ENCODE measurements at regions not wholly inside any gene's neighbourhood (a gene's known extent, or its start where the extent isn't known, plus 50 kb on each side); places are given as distances from the start of the nearest gene placed in this dataset.

DNA sequence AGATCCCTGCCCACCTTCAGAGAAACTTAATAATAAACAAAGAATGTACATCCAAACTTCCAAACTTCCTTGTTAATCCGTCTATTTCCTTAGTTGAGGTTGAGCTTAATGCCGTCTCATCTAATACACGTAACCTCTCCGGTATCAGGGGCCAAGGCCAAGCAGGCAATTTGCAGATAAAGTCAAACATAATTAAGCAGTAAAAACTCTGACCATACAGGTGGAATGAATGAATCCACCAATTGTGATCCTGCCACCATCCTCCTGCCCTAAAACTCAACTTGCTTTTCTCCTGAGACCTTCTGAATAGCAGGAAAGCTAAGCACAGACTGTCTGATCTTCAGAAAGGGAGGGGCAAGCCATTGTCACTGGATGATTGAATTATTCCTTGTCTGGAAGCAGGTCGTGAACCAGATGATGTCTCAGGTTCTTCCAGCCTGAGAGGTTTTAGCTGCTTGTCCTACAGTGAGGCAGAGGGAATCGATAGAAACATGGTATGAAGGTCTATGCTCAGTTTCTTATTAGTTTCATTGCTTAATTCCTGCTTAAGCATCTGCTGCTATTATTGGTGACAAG lies 1111.8 kb upstream of the EEF2KMT start:
- Histone ChIP-seq H3K4me1 (ENCODE audit: control insufficient read depth, extremely low read depth, insufficient read depth, low read length) (no peaks in the 10 kb centered on the region), H3K36me3 (ENCODE audit: control insufficient read depth in 2 of 2, extremely low read depth in 1 of 2, insufficient read depth in 2 of 2, low read length in 2 of 2) (no peaks in the 10 kb centered on the region), H3K9me3 (ENCODE audit: control insufficient read depth, low read depth, low read length) (peaks cover 7% of the 10 kb centered on the region), H3K27me3 (ENCODE audit: control insufficient read depth, extremely low read depth, insufficient read depth, low read length) (no peaks in the 10 kb centered on the region), H4K20me1 (ENCODE audit: control insufficient read depth, extremely low read depth, insufficient read depth, low read length) (no peaks in the 10 kb centered on the region), H3K9ac (ENCODE audit: control insufficient read depth, extremely low read depth, insufficient read depth, low read length) (no peak overlapping the region), H2AFZ (ENCODE audit: control insufficient read depth, low read length) (no peak overlapping the region), H3K4me2 (ENCODE audit: control insufficient read depth, extremely low read depth, insufficient read depth, low read depth, low read length) (no peak overlapping the region), H3K9me1 (ENCODE audit: control insufficient read depth, extremely low read depth, insufficient read depth, low read length) (no peaks in the 10 kb centered on the region), H3K79me2 (ENCODE audit: control insufficient read depth, insufficient read depth, low read length) (no peaks in the 10 kb centered on the region), H3K27ac (ENCODE audit: control insufficient read depth, insufficient read depth, low read length) (no peak overlapping the region), H3K4me3 (ENCODE audit: control insufficient read depth in 2 of 3, extremely low read depth in 1 of 3, insufficient read depth in 2 of 3, low read depth in 1 of 3, low read length in 3 of 3) (no peak overlapping the region)
- dilution Hi-C loops (cut with MboI; ENCODE audit: extremely low pct_ligation_motif_present, low sequenced_read_pairs) = no loop called here
- DNase-seq (ENCODE audit: low read depth, low spot score) (no peak), FAIRE-seq (no peak)
- TF ChIP-seq EZH2 (IDR thresholded peaks at IDR 0.05; ENCODE audit: low read length) = no peak
- TF ChIP-seq, protein P1, sequence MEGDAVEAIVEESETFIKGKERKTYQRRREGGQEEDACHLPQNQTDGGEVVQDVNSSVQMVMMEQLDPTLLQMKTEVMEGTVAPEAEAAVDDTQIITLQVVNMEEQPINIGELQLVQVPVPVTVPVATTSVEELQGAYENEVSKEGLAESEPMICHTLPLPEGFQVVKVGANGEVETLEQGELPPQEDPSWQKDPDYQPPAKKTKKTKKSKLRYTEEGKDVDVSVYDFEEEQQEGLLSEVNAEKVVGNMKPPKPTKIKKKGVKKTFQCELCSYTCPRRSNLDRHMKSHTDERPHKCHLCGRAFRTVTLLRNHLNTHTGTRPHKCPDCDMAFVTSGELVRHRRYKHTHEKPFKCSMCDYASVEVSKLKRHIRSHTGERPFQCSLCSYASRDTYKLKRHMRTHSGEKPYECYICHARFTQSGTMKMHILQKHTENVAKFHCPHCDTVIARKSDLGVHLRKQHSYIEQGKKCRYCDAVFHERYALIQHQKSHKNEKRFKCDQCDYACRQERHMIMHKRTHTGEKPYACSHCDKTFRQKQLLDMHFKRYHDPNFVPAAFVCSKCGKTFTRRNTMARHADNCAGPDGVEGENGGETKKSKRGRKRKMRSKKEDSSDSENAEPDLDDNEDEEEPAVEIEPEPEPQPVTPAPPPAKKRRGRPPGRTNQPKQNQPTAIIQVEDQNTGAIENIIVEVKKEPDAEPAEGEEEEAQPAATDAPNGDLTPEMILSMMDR (optimal IDR thresholded peaks at IDR 0.05 in 1 of 3, IDR thresholded peaks at IDR 0.05 in 1 of 3, conservative IDR thresholded peaks at IDR 0.05 in 1 of 3; ENCODE audit: extremely low read depth in 1 of 3, insufficient read depth in 2 of 3, low read length in 3 of 3) = no peak

DNA sequence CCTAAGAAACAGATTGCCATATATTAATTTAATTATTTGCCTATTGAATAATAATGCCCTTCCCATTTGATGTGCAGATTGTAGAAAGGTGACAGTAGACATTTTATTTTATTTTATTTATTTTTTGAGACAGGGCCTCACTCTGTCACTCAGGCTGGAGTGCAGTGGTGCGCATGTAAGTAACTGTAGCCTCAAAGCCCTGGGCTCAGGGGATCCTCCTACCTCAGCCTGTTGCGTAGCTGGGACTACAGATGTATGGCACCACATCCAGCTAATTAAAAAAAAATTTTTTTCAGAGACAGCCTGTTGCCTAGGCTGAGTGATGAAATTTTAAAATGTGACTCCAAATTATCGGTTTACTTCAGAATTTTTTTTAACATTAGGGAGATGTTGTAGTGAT lies 1110.0 kb upstream of the EEF2KMT start:
- Histone ChIP-seq H3K4me2 (ENCODE audit: control insufficient read depth, extremely low read depth, insufficient read depth, low read depth, low read length) (no peak overlapping the region), H3K79me2 (ENCODE audit: control insufficient read depth, insufficient read depth, low read length) (no peaks in the 10 kb centered on the region), H3K36me3 (ENCODE audit: control insufficient read depth in 2 of 2, extremely low read depth in 1 of 2, insufficient read depth in 2 of 2, low read length in 2 of 2) (no peaks in the 10 kb centered on the region), H3K27ac (ENCODE audit: control insufficient read depth, insufficient read depth, low read length) (no peak overlapping the region), H4K20me1 (ENCODE audit: control insufficient read depth, extremely low read depth, insufficient read depth, low read length) (no peaks in the 10 kb centered on the region), H2AFZ (ENCODE audit: control insufficient read depth, low read length) (no peak overlapping the region), H3K9ac (ENCODE audit: control insufficient read depth, extremely low read depth, insufficient read depth, low read length) (no peak overlapping the region), H3K9me3 (ENCODE audit: control insufficient read depth, low read depth, low read length) (peaks cover 5% of the 10 kb centered on the region), H3K9me1 (ENCODE audit: control insufficient read depth, extremely low read depth, insufficient read depth, low read length) (no peaks in the 10 kb centered on the region), H3K4me1 (ENCODE audit: control insufficient read depth, extremely low read depth, insufficient read depth, low read length) (no peaks in the 10 kb centered on the region), H3K27me3 (ENCODE audit: control insufficient read depth, extremely low read depth, insufficient read depth, low read length) (no peaks in the 10 kb centered on the region), H3K4me3 (ENCODE audit: control insufficient read depth in 2 of 3, extremely low read depth in 1 of 3, insufficient read depth in 2 of 3, low read depth in 1 of 3, low read length in 3 of 3) (no peak overlapping the region)
- FAIRE-seq = no peak
- no peak for DNase-seq (ENCODE audit: low read depth, low spot score)
- no peak for TF ChIP-seq EZH2 (IDR thresholded peaks at IDR 0.05; ENCODE audit: low read length)
- TF ChIP-seq, protein P1 (optimal IDR thresholded peaks at IDR 0.05 in 1 of 3, IDR thresholded peaks at IDR 0.05 in 1 of 3, conservative IDR thresholded peaks at IDR 0.05 in 1 of 3; ENCODE audit: extremely low read depth in 1 of 3, insufficient read depth in 2 of 3, low read length in 3 of 3) = no peak
- dilution Hi-C loops (cut with MboI; ENCODE audit: extremely low pct_ligation_motif_present, low sequenced_read_pairs) = no loop called here

Measured in keratinocyte (primary cell).